ENCODE measurements at regions not wholly inside any gene's neighbourhood (a gene's known extent, or its start where the extent isn't known, plus 50 kb on each side); places are given as distances from the start of the nearest gene placed in this dataset.

- no peak for DNase-seq (ENCODE audit: low read depth)
Measured at GRCh38 chr14:61226015-61226654, 55.0 kb downstream of the TMEM30B start.

- DNase-seq (ENCODE audit: low read depth), result no peak
Measured at GRCh38 chr14:61225344-61225743, 55.8 kb downstream of the TMEM30B start.

- no peak for DNase-seq (ENCODE audit: low read depth)
Measured at GRCh38 chr14:61223552-61223951, 57.6 kb downstream of the TMEM30B start.

- no peak for DNase-seq (ENCODE audit: low read depth)
Measured at GRCh38 chr14:61222388-61222787, 58.8 kb downstream of the TMEM30B start.

- DNase-seq (ENCODE audit: low read depth), result no peak
Measured at GRCh38 chr14:61221906-61222305, 59.2 kb downstream of the TMEM30B start.

- DNase-seq (ENCODE audit: low read depth), result no peak
Measured at GRCh38 chr14:61219673-61220072, 61.5 kb downstream of the TMEM30B start.

GRCh38 chr14:61219256-61219655 lies 61.9 kb downstream of the TMEM30B start:
- DNase-seq (ENCODE audit: low read depth), result no peak

GRCh38 chr14:61218767-61219166 lies 62.4 kb downstream of the TMEM30B start:
- no peak for DNase-seq (ENCODE audit: low read depth)

- no peak for DNase-seq (ENCODE audit: low read depth)
Measured at GRCh38 chr14:61218157-61218556, 63.0 kb downstream of the TMEM30B start.

- no peak for DNase-seq (ENCODE audit: low read depth)
Measured at GRCh38 chr14:61217516-61217915, 63.6 kb downstream of the TMEM30B start.

GRCh38 chr14:61215222-61216020 lies 65.7 kb downstream of the TMEM30B start:
- no peak for DNase-seq (ENCODE audit: low read depth)

- no peak for DNase-seq (ENCODE audit: low read depth)
Measured at GRCh38 chr14:61213920-61214319, 67.2 kb downstream of the TMEM30B start.

GRCh38 chr14:61213191-61213621 lies 67.9 kb downstream of the TMEM30B start:
- no peak for DNase-seq (ENCODE audit: low read depth)

- no peak for DNase-seq (ENCODE audit: low read depth)
Measured at GRCh38 chr14:61212546-61212945, 68.6 kb downstream of the TMEM30B start.

- DNase-seq (ENCODE audit: low read depth), result no peak
Measured at GRCh38 chr14:61211476-61212255, 69.5 kb downstream of the TMEM30B start.

- DNase-seq (ENCODE audit: low read depth), result no peak
Measured at GRCh38 chr14:61203081-61203753, 77.9 kb downstream of the TMEM30B start.

- no peak for DNase-seq (ENCODE audit: low read depth)
Measured at GRCh38 chr14:61202124-61202523, 79.0 kb downstream of the TMEM30B start.

GRCh38 chr14:61201171-61201570 lies 80.0 kb downstream of the TMEM30B start:
- DNase-seq (ENCODE audit: low read depth), result no peak

- DNase-seq (ENCODE audit: low read depth), result no peak
Measured at GRCh38 chr14:61197416-61197815, 83.7 kb downstream of the TMEM30B start.

GRCh38 chr14:61196792-61197191 lies 84.3 kb downstream of the TMEM30B start:
- no peak for DNase-seq (ENCODE audit: low read depth)

- no peak for DNase-seq (ENCODE audit: low read depth)
Measured at GRCh38 chr14:61196034-61196433, 85.1 kb downstream of the TMEM30B start.

- DNase-seq (ENCODE audit: low read depth), result no peak
Measured at GRCh38 chr14:61193476-61193875, 87.7 kb downstream of the TMEM30B start.
